ENCODE measurements at regions not wholly inside any gene's neighbourhood (a gene's known extent, or its start where the extent isn't known, plus 50 kb on each side); places are given as distances from the start of the nearest gene placed in this dataset.
"Not testable (repeated sequence)": the region's sequence is repeated elsewhere in the genome, so short reads cannot be mapped to it uniquely, and the experiment has no call there.

DNA sequence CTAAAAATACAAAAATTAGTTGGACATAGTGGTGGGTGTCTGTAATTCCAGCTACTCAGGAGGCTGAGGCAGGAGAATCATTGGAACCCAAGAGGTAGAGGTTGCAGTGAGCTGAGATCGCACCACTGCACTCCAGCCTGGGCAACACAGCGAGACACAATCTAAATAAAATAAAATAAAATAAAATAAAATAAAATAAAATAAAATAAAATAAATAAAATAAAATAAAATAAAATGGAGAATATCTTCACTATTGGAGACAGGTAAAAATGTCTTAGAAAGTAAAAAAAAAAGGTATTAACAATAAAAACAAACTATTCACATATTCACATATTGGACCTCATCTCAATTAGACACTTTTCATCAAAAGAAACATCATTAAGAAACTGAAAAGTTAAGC is 106.3 kb upstream of the PAXBP1 start:
- TF ChIP-seq CTCF, POLR2A (IDR thresholded peaks at IDR 0.05): not testable (repeated sequence)

Measured in Peyer's patch (tissue), 4 donors.